Tibial artery (tissue), 4 donors: ENCODE measurements at regions not wholly inside any gene's neighbourhood (a gene's known extent, or its start where the extent isn't known, plus 50 kb on each side); places are given as distances from the start of the nearest gene placed in this dataset.

Experiments
- DNase-seq, 2 donors: peaks; one replicate each; pipeline ENCODE4 v3.0.0-alpha.2; 2019
- H3K27ac ChIP-seq, 2 donors: fragments of 200-600 bp; sonication (generic) in 1 of 2; 1 replicate in 1 of 2; 2 replicates in 1 of 2; pipeline ENCODE4 v1.5.1; 2018 to 2019; ENCODE audit warnings: mild to moderate bottlenecking in 1 of 2
- H3K27me3 ChIP-seq, 2 donors: fragments of 200-600 bp; sonication (generic) in 1 of 2; one replicate each; pipeline versions ENCODE4 v1.5.1 to v1.6.0; 2016 to 2019
- H3K36me3 ChIP-seq, 3 donors: fragments of 200-600 bp; sonication (generic) in 2 of 3; one replicate each; pipeline ENCODE4 v1.5.1; 2016 to 2019; ENCODE audit warnings: mild to moderate bottlenecking in 2 of 3
- H3K4me1 ChIP-seq, 4 donors: fragments of 200-600 bp; sonication (generic) in 2 of 4; 1 replicate in 3 of 4; 2 replicates in 1 of 4; pipeline ENCODE4 v1.5.1; 2016 to 2019
- H3K4me3 ChIP-seq, 2 donors: fragments of 200-600 bp; sonication (generic) in 1 of 2; 1 replicate in 1 of 2; 2 replicates in 1 of 2; pipeline ENCODE4 v1.5.1; 2018 to 2019; ENCODE audit warnings: mild to moderate bottlenecking in 2 of 2
- H3K9me3 ChIP-seq, 3 donors: fragments of 200-600 bp; sonication (generic) in 1 of 3; one replicate each; pipeline ENCODE4 v1.5.1; 2016 to 2019
- CTCF ChIP-seq, 2 experiments: fragments of 200-600 bp in 1 of 2; fragments of 450-650 bp in 1 of 2; IDR thresholded peaks; one replicate each; pipeline ENCODE4 v1.5.1; 2017 to 2019; ENCODE audit warnings: antibody characterized with exemption in 2 of 2, mild to moderate bottlenecking in 1 of 2, moderate library complexity in 1 of 2
- intact Hi-C: fragments of 100-400 bp; cut with DNase I; formaldehyde crosslinking; loops from one replicate; pipeline ENCODE4 v1.15.0; 2023; ENCODE audit warnings: low total_unique reads

GRCh38 chr1:164423136-164423535, 135.8 kb upstream of the PBX1 start:
- no peaks in the 10 kb centered on the region for H3K9me3 ChIP-seq
- no peaks in the 10 kb centered on the region for H3K27me3 ChIP-seq
- no peak overlapping the region for H3K27ac ChIP-seq
- H3K4me1 ChIP-seq = no peaks in the 10 kb centered on the region
- H3K36me3 ChIP-seq = no peaks in the 10 kb centered on the region
- DNase-seq = no peak
- TF ChIP-seq CTCF (IDR thresholded peaks at IDR 0.05) = no peak
- H3K4me3 ChIP-seq = no peak overlapping the region
- intact Hi-C loops = no loop called here

GRCh38 chr1:164433141-164433817, 125.7 kb upstream of the PBX1 start:
- Histone ChIP-seq H3K27me3 (no peaks in the 10 kb centered on the region), H3K4me3 (no peak overlapping the region), H3K36me3 (no peaks in the 10 kb centered on the region), H3K27ac (no peak overlapping the region), H3K4me1 (no peaks in the 10 kb centered on the region), H3K9me3 (no peaks in the 10 kb centered on the region)
- DNase-seq = no peak
- intact Hi-C loops = no loop called here
- no peak for TF ChIP-seq CTCF (IDR thresholded peaks at IDR 0.05)

GRCh38 chr1:164433818-164434170, 125.2 kb upstream of the PBX1 start:
- Histone ChIP-seq H3K9me3 (no peaks in the 10 kb centered on the region), H3K4me3 (no peak overlapping the region), H3K36me3 (no peaks in the 10 kb centered on the region), H3K27ac (no peak overlapping the region), H3K27me3 (no peaks in the 10 kb centered on the region), H3K4me1 (no peaks in the 10 kb centered on the region)
- intact Hi-C loops = no loop called here
- TF ChIP-seq CTCF (IDR thresholded peaks at IDR 0.05) = no peak
- DNase-seq = no peak

- Histone ChIP-seq H3K36me3 (no peaks in the 10 kb centered on the region), H3K4me1 (peaks cover 0 to 37% (median 5%) of the 10 kb centered on the region in 4 donors), H3K9me3 (no peaks in the 10 kb centered on the region), H3K4me3 (no peak overlapping the region), H3K27me3 (no peaks in the 10 kb centered on the region), H3K27ac (peak overlapping the region; percentile 32 to 35)
- DNase-seq = peak in 1 of 2 donors; percentile 71
- peak; percentile 54 to 63 for TF ChIP-seq CTCF (IDR thresholded peaks at IDR 0.05)
- intact Hi-C loops = loop anchor here (10.0 kb wide), 1 partner anchor 165 kb away; no protein-coding TSS in a partner anchor
Measured at GRCh38 chr1:164440232-164440631, 118.8 kb upstream of the PBX1 start.

- DNase-seq = no peak
- TF ChIP-seq CTCF (IDR thresholded peaks at IDR 0.05) = no peak
- Histone ChIP-seq H3K27me3 (no peaks in the 10 kb centered on the region), H3K4me3 (no peak overlapping the region), H3K9me3 (no peaks in the 10 kb centered on the region), H3K27ac (no peak overlapping the region), H3K36me3 (no peaks in the 10 kb centered on the region), H3K4me1 (peaks cover 0 to 37% (median 5%) of the 10 kb centered on the region in 4 donors)
- intact Hi-C loops = loop anchor here (10.0 kb wide), 1 partner anchor 162 kb away; no protein-coding TSS in a partner anchor
Measured at GRCh38 chr1:164443166-164443565, 115.8 kb upstream of the PBX1 start.
